Activated CD4-positive, alpha-beta T cell treated with anti-CD3 and anti-CD28 coated beads for 36 hours (primary cell): ENCODE measurements at regions not wholly inside any gene's neighbourhood (a gene's known extent, or its start where the extent isn't known, plus 50 kb on each side); places are given as distances from the start of the nearest gene placed in this dataset.
"Not testable (repeated sequence)": the region's sequence is repeated elsewhere in the genome, so short reads cannot be mapped to it uniquely, and the experiment has no call there.

Experiments
- ATAC-seq: fragments of 200-7000 bp; cut with Tn5 transposase; one replicate; pipeline ENCODE4 v1.10.0; 2021; ENCODE audit warnings: mild to moderate bottlenecking, moderate library complexity
- CTCF ChIA-PET: fragments of 350-600 bp; sonication (Branson Sonifier 250); formaldehyde crosslinking; loops from one replicate; lab custom pipeline; 2021; ENCODE audit warnings: antibody characterized with exemption; lab: Charles Lee
- POLR2A ChIA-PET: fragments of 350-600 bp; sonication (Branson Sonifier 250); formaldehyde crosslinking; loops from one replicate; lab custom pipeline; 2021; ENCODE audit warnings: antibody characterized with exemption, inconsistent platforms; lab: Charles Lee
- DNase-seq: peaks from one replicate; pipeline ENCODE4 v3.0.0-alpha.2; 2020
- H3K27ac Mint-ChIP-seq: one replicate; pipeline ENCODE4 v1.8.0; 2021; ENCODE audit warnings: mixed read lengths
- H3K27me3 Mint-ChIP-seq: one replicate; pipeline ENCODE4 v1.8.0; 2021; ENCODE audit warnings: mixed read lengths
- H3K36me3 Mint-ChIP-seq: one replicate; pipeline ENCODE4 v1.8.0; 2021; ENCODE audit warnings: low read depth, mixed read lengths
- H3K4me1 Mint-ChIP-seq: one replicate; pipeline ENCODE4 v1.8.0; 2021; ENCODE audit warnings: mixed read lengths
- H3K4me3 Mint-ChIP-seq: one replicate; pipeline ENCODE4 v1.8.0; 2021; ENCODE audit warnings: mild to moderate bottlenecking, moderate library complexity, mixed read lengths
- H3K9me3 Mint-ChIP-seq: one replicate; pipeline ENCODE4 v1.8.0; 2021; ENCODE audit warnings: low read depth, mixed read lengths
- intact Hi-C, 2 experiments: fragments of 100-400 bp; cut with DNase I in 1 of 2; cut with micrococcal nuclease in 1 of 2; formaldehyde crosslinking; loops; one replicate each; pipeline versions ENCODE4 v1.14.2 to v1.15.1; 2022 to 2024; cut with DNase I, micrococcal nuclease

- Mint-ChIP-seq H3K27me3 (no peaks in the 10 kb centered on the region), H3K9me3 (no peaks in the 10 kb centered on the region), H3K4me1 (no peaks in the 10 kb centered on the region), H3K27ac (no peak overlapping the region), H3K36me3 (no peaks in the 10 kb centered on the region), H3K4me3 (no peak overlapping the region)
- ATAC-seq, result no peak
- intact Hi-C loops, result no loop called here
- ChIA-PET POLR2A (no interaction called here), CTCF (no interaction called here)
- no peak for DNase-seq
Measured at GRCh38 chr10:85137253-85137652, 808.9 kb downstream of the CCSER2 start.

GRCh38 chr10:85138046-85138445 lies 809.7 kb downstream of the CCSER2 start:
- no peaks in the 10 kb centered on the region for H3K36me3 Mint-ChIP-seq
- intact Hi-C loops, result no loop called here

GRCh38 chr10:85139124-85139523 lies 810.7 kb downstream of the CCSER2 start:
- intact Hi-C loops, result no loop called here
- Mint-ChIP-seq H3K36me3 (no peaks in the 10 kb centered on the region), H3K9me3 (no peaks in the 10 kb centered on the region), H3K4me3 (no peak overlapping the region), H3K27me3 (no peaks in the 10 kb centered on the region), H3K4me1 (no peaks in the 10 kb centered on the region), H3K27ac (no peak overlapping the region)
- ChIA-PET POLR2A (no interaction called here), CTCF (interaction anchor here (0.7 kb wide), 1 partner anchor 121 kb away, joined by 3 read pairs; no protein-coding TSS in a partner anchor)
- DNase-seq (no peak), ATAC-seq (no peak)

More at GRCh38 chr10:85138046-85138445, 809.7 kb downstream of the CCSER2 start:
- Mint-ChIP-seq H3K4me3 (no peak overlapping the region), H3K9me3 (no peaks in the 10 kb centered on the region), H3K27me3 (no peaks in the 10 kb centered on the region), H3K4me1 (no peaks in the 10 kb centered on the region), H3K27ac (no peak overlapping the region)
- CTCF ChIA-PET, result no interaction called here
- POLR2A ChIA-PET, result no interaction called here
- DNase-seq (no peak), ATAC-seq (no peak)

- POLR2A ChIA-PET, H3K4me1 Mint-ChIP-seq, H3K36me3 Mint-ChIP-seq, H3K27ac Mint-ChIP-seq, DNase-seq, H3K4me3 Mint-ChIP-seq, H3K27me3 Mint-ChIP-seq, ATAC-seq, H3K9me3 Mint-ChIP-seq, intact Hi-C loops, CTCF ChIA-PET: not testable (repeated sequence)
Measured at GRCh38 chr10:85141520-85141919, 813.1 kb downstream of the CCSER2 start.

- H3K9me3 Mint-ChIP-seq, result peaks cover 2% of the 10 kb centered on the region
- no peak for ATAC-seq
- DNase-seq, result no peak
- intact Hi-C loops, result no loop called here
- POLR2A ChIA-PET, result no interaction called here
- H3K36me3 Mint-ChIP-seq, result no peaks in the 10 kb centered on the region
- H3K27ac Mint-ChIP-seq, result no peak overlapping the region
- H3K4me1 Mint-ChIP-seq, result no peaks in the 10 kb centered on the region
- no peak overlapping the region for H3K4me3 Mint-ChIP-seq
- CTCF ChIA-PET, result interaction anchor here (0.7 kb wide), 1 partner anchor 470 kb away, joined by 3 read pairs; no protein-coding TSS in a partner anchor
- H3K27me3 Mint-ChIP-seq, result no peaks in the 10 kb centered on the region
Measured at GRCh38 chr10:85145966-85146365, 817.6 kb downstream of the CCSER2 start.

- CTCF ChIA-PET, result no interaction called here
- Mint-ChIP-seq H3K27me3 (no peaks in the 10 kb centered on the region), H3K36me3 (no peaks in the 10 kb centered on the region), H3K9me3 (peaks cover 2% of the 10 kb centered on the region), H3K4me1 (no peaks in the 10 kb centered on the region), H3K4me3 (no peak overlapping the region), H3K27ac (no peak overlapping the region)
- intact Hi-C loops, result no loop called here
- DNase-seq (no peak), ATAC-seq (no peak)
- POLR2A ChIA-PET, result interaction anchor here (0.5 kb wide), 1 partner anchor 1101 kb away, joined by 3 read pairs; no protein-coding TSS in a partner anchor
Measured at GRCh38 chr10:85147346-85148250, 819.2 kb downstream of the CCSER2 start.

GRCh38 chr10:85148693-85149640 lies 820.6 kb downstream of the CCSER2 start:
- H3K4me1 Mint-ChIP-seq, result no peaks in the 10 kb centered on the region
- no peaks in the 10 kb centered on the region for H3K36me3 Mint-ChIP-seq
- DNase-seq, result no peak
- H3K9me3 Mint-ChIP-seq, result peaks cover 2% of the 10 kb centered on the region
- H3K27ac Mint-ChIP-seq, result no peak overlapping the region
- H3K27me3 Mint-ChIP-seq, result no peaks in the 10 kb centered on the region
- intact Hi-C loops, result no loop called here
- ChIA-PET POLR2A (no interaction called here), CTCF (no interaction called here)
- ATAC-seq, result no peak
- H3K4me3 Mint-ChIP-seq, result no peak overlapping the region

- ChIA-PET POLR2A (no interaction called here), CTCF (no interaction called here)
- no peaks in the 10 kb centered on the region for H3K9me3 Mint-ChIP-seq
- ATAC-seq, result no peak
- no peak for DNase-seq
- H3K27me3 Mint-ChIP-seq, result no peaks in the 10 kb centered on the region
- H3K4me1 Mint-ChIP-seq, result no peaks in the 10 kb centered on the region
- no peaks in the 10 kb centered on the region for H3K36me3 Mint-ChIP-seq
- intact Hi-C loops, result no loop called here
- H3K27ac Mint-ChIP-seq, result no peak overlapping the region
- H3K4me3 Mint-ChIP-seq, result no peak overlapping the region
Measured at GRCh38 chr10:85149766-85150165, 821.4 kb downstream of the CCSER2 start.

- no peak for DNase-seq
- ATAC-seq, result no peak
- Mint-ChIP-seq H3K9me3 (no peaks in the 10 kb centered on the region), H3K4me1 (no peaks in the 10 kb centered on the region), H3K27me3 (no peaks in the 10 kb centered on the region), H3K36me3 (no peaks in the 10 kb centered on the region), H3K27ac (no peak overlapping the region), H3K4me3 (no peak overlapping the region)
- POLR2A ChIA-PET, result no interaction called here
- intact Hi-C loops, result no loop called here
- CTCF ChIA-PET, result interaction anchor here (0.5 kb wide), 1 partner anchor 443 kb away, joined by 3 read pairs; no protein-coding TSS in a partner anchor
Measured at GRCh38 chr10:85151506-85151905, 823.1 kb downstream of the CCSER2 start.

- ChIA-PET CTCF (no interaction called here), POLR2A (no interaction called here)
- Mint-ChIP-seq H3K9me3 (no peaks in the 10 kb centered on the region), H3K4me3 (no peak overlapping the region), H3K36me3 (no peaks in the 10 kb centered on the region), H3K27me3 (no peaks in the 10 kb centered on the region), H3K4me1 (no peaks in the 10 kb centered on the region), H3K27ac (no peak overlapping the region)
- ATAC-seq, result no peak
- intact Hi-C loops, result no loop called here
- DNase-seq, result no peak
Measured at GRCh38 chr10:85152496-85152895, 824.1 kb downstream of the CCSER2 start.

GRCh38 chr10:85152911-85153310 lies 824.5 kb downstream of the CCSER2 start:
- H3K27me3 Mint-ChIP-seq, result no peaks in the 10 kb centered on the region

More at GRCh38 chr10:85152911-85153310, 824.5 kb downstream of the CCSER2 start:
- ChIA-PET POLR2A (no interaction called here), CTCF (no interaction called here)
- DNase-seq, result no peak
- intact Hi-C loops, result no loop called here
- no peaks in the 10 kb centered on the region for H3K9me3 Mint-ChIP-seq
- H3K36me3 Mint-ChIP-seq, result no peaks in the 10 kb centered on the region
- no peak overlapping the region for H3K4me3 Mint-ChIP-seq
- H3K4me1 Mint-ChIP-seq, result no peaks in the 10 kb centered on the region
- H3K27ac Mint-ChIP-seq, result no peak overlapping the region
- no peak for ATAC-seq
